HCT116 (cell line): ENCODE measurements at regions not wholly inside any gene's neighbourhood (a gene's known extent, or its start where the extent isn't known, plus 50 kb on each side); places are given as distances from the start of the nearest gene placed in this dataset.

ENCODE experiments used
- CBX3 ChIP-seq: IDR thresholded peaks from 2 replicates; pipeline ENCODE4 v1.6.1; 2012; ENCODE audit warnings: low read depth
- EZH2 ChIP-seq: fragments of 200-600 bp; sonication (generic); IDR thresholded peaks from 2 replicates; pipeline ENCODE4 v1.6.1; 2017; ENCODE audit warnings: antibody characterized with exemption, mixed run types
- EZH2phosphoT487 ChIP-seq: fragments of 200-600 bp; IDR thresholded peaks from 2 replicates; pipeline ENCODE4 v1.6.1; 2018; ENCODE audit warnings: antibody characterized with exemption, borderline replicate concordance
- POLR2A ChIP-seq: IDR thresholded peaks from 2 replicates; pipeline ENCODE4 v1.7.0; 2011; ENCODE audit warnings: borderline replicate concordance; ENCODE audit not compliant: insufficient read depth, insufficient read length; ENCODE audit errors: extremely low read depth
- POLR2AphosphoS5 ChIP-seq: IDR thresholded peaks from 2 replicates; pipeline ENCODE4 v1.6.1; 2011; ENCODE audit warnings: mild to moderate bottlenecking, low read depth, low read length, moderate library complexity
- RAD21 ChIP-seq: IDR thresholded peaks from 2 replicates; pipeline ENCODE4 v1.6.1; 2012; ENCODE audit warnings: low read depth, mild to moderate bottlenecking
- SIN3A ChIP-seq: IDR thresholded peaks from 2 replicates; pipeline ENCODE4 v1.6.1; 2012; ENCODE audit warnings: low read depth
- YY1 ChIP-seq: IDR thresholded peaks from 2 replicates; pipeline ENCODE4 v1.6.1; 2011; ENCODE audit warnings: low read length, low read depth, moderate library complexity, mild to moderate bottlenecking; ENCODE audit not compliant: insufficient replicate concordance; ENCODE audit errors: extremely low read depth
- ZBTB33 ChIP-seq: IDR thresholded peaks from 2 replicates; pipeline ENCODE4 v1.6.1; 2011; ENCODE audit warnings: mild to moderate bottlenecking, low read length, moderate library complexity; ENCODE audit not compliant: insufficient replicate concordance; ENCODE audit errors: extremely low read depth
- TF ChIP-seq, protein P1 (sequence below), 3 experiments: fragments of 200-600 bp in 1 of 3; sonication (generic) in 1 of 3; IDR thresholded peaks in 2 of 3; conservative IDR thresholded peaks in 1 of 3; 2 replicates each; pipeline ENCODE4 v1.5.1; 2012 to 2017; ENCODE audit warnings: low read depth in 2 of 3, low read length in 2 of 3, antibody characterized with exemption in 1 of 3, borderline replicate concordance in 1 of 3, control low read depth in 1 of 3, mild to moderate bottlenecking in 1 of 3, mixed read lengths in 1 of 3, mixed run types in 1 of 3, moderate library complexity in 1 of 3; ENCODE audit not compliant: insufficient read depth in 1 of 3
- TF ChIP-seq, protein P2 (sequence below): IDR thresholded peaks from 2 replicates; pipeline ENCODE4 v1.6.1; 2012

DNA sequence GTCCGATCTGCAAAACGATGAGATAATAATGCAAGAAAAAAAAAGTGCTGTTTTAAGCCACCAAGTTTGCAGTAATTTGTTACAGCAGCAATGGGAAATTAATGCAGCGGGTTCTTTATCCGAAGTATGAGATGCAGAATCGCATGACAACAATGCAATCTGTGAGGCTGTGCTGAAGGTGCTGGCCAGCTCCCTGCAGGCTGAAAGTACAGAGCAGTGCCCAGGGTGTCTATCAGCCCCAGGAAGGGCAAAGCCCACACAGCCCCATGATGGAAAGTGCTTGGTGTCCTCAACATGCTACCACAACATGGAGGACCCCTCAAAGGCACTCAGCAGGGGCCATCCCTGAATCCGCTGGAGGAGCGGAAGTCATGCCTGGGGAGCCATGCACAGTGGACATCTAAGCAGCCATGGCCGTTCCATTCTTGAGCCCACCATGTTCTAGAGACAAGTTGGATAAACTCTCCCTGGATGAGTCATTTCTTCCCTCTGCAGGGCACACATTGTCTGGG lies 199.5 kb upstream of the PFKP start:
- no peak for TF ChIP-seq CBX3
- no peak for TF ChIP-seq SIN3A
- no peak for TF ChIP-seq POLR2A
- TF ChIP-seq RAD21: no peak
- TF ChIP-seq, protein P1, sequence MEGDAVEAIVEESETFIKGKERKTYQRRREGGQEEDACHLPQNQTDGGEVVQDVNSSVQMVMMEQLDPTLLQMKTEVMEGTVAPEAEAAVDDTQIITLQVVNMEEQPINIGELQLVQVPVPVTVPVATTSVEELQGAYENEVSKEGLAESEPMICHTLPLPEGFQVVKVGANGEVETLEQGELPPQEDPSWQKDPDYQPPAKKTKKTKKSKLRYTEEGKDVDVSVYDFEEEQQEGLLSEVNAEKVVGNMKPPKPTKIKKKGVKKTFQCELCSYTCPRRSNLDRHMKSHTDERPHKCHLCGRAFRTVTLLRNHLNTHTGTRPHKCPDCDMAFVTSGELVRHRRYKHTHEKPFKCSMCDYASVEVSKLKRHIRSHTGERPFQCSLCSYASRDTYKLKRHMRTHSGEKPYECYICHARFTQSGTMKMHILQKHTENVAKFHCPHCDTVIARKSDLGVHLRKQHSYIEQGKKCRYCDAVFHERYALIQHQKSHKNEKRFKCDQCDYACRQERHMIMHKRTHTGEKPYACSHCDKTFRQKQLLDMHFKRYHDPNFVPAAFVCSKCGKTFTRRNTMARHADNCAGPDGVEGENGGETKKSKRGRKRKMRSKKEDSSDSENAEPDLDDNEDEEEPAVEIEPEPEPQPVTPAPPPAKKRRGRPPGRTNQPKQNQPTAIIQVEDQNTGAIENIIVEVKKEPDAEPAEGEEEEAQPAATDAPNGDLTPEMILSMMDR (IDR thresholded peaks at IDR 0.05 in 2 of 3, conservative IDR thresholded peaks at IDR 0.05 in 1 of 3; ENCODE audit: borderline replicate concordance in 1 of 3, insufficient read depth in 1 of 3, low read depth in 2 of 3, low read length in 2 of 3): no peak
- TF ChIP-seq YY1: no peak
- TF ChIP-seq EZH2: no peak
- TF ChIP-seq EZH2phosphoT487: no peak
- TF ChIP-seq, protein P2, sequence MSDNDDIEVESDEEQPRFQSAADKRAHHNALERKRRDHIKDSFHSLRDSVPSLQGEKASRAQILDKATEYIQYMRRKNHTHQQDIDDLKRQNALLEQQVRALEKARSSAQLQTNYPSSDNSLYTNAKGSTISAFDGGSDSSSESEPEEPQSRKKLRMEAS: no peak
- no peak for TF ChIP-seq POLR2AphosphoS5
- no peak for TF ChIP-seq ZBTB33
